Lower leg skin (tissue), 4 donors: ENCODE measurements at regions not wholly inside any gene's neighbourhood (a gene's known extent, or its start where the extent isn't known, plus 50 kb on each side); places are given as distances from the start of the nearest gene placed in this dataset.

Source experiments
- DNase-seq, 2 donors: peaks; one replicate each; pipeline ENCODE4 v3.0.0-alpha.2; 2019; ENCODE audit warnings: low spot score in 2 of 2
- H3K4me3 ChIP-seq: fragments of 200-600 bp; sonication (generic); 2 replicates; pipeline ENCODE4 v1.5.1; 2017; ENCODE audit warnings: mild to moderate bottlenecking, low read depth; ENCODE audit not compliant: poor library complexity, severe bottlenecking
- CTCF ChIP-seq, 3 donors: fragments of 450-650 bp; IDR thresholded peaks; one replicate each; pipeline ENCODE4 v1.5.1; 2016; ENCODE audit warnings: antibody characterized with exemption in 3 of 3, mild to moderate bottlenecking in 3 of 3, moderate library complexity in 2 of 3
- POLR2A ChIP-seq, 2 donors: fragments of 450-650 bp; IDR thresholded peaks; one replicate each; pipeline ENCODE4 v1.6.1; 2016 to 2017; ENCODE audit warnings: antibody characterized with exemption in 2 of 2, mild to moderate bottlenecking in 1 of 2, moderate library complexity in 1 of 2
- WGBS, 2 donors: methylation state at CpG; one replicate each; pipeline ENCODE4 v1.1.5; 2018; 5-methylcytosine and 5-hydroxymethylcytosine counted together
- intact Hi-C: fragments of 100-400 bp; cut with DNase I; formaldehyde crosslinking; loops from one replicate; pipeline ENCODE4 v1.15.0; 2023; ENCODE audit warnings: low total_unique reads

GRCh38 chr18:38006541-38006940, 440.9 kb upstream of the CELF4 start:
- TF ChIP-seq CTCF (IDR thresholded peaks at IDR 0.05) = no peak
- TF ChIP-seq POLR2A (IDR thresholded peaks at IDR 0.05) = no peak
- intact Hi-C loops = no loop called here
- whole genome bisulfite sequencing, 2 donors = 26 to 30% methylated on average over 2 of the region's 2 CpGs
- no peak overlapping the region for H3K4me3 ChIP-seq
- DNase-seq = no peak

- H3K4me3 ChIP-seq = no peak overlapping the region
- intact Hi-C loops = no loop called here
- 59 to 63% methylated on average over 1 of the region's 1 CpG for WGBS, 2 donors
- TF ChIP-seq POLR2A (IDR thresholded peaks at IDR 0.05) (no peak), CTCF (IDR thresholded peaks at IDR 0.05) (no peak)
- no peak for DNase-seq
These were observed 432.1 kb upstream of the CELF4 start for GRCh38 chr18:37997695-37998094.

- DNase-seq = no peak
- no peak for TF ChIP-seq POLR2A (IDR thresholded peaks at IDR 0.05)
- TF ChIP-seq CTCF (IDR thresholded peaks at IDR 0.05) = no peak
- WGBS, 2 donors = 89 to 91% methylated on average over 5 of the region's 5 CpGs
- H3K4me3 ChIP-seq = no peak overlapping the region
- intact Hi-C loops = no loop called here
These were observed 422.3 kb upstream of the CELF4 start for GRCh38 chr18:37987901-37988300.

GRCh38 chr18:37986665-37987064, 421.1 kb upstream of the CELF4 start:
- no peak for DNase-seq
- H3K4me3 ChIP-seq = no peak overlapping the region
- intact Hi-C loops = no loop called here
- TF ChIP-seq CTCF (IDR thresholded peaks at IDR 0.05) (no peak), POLR2A (IDR thresholded peaks at IDR 0.05) (no peak)
- 48 to 61% methylated on average over 4 of the region's 4 CpGs for WGBS, 2 donors

- 57 to 60% methylated on average over 5 of the region's 5 CpGs for WGBS, 2 donors
- no peak for DNase-seq
These were observed 419.5 kb upstream of the CELF4 start for GRCh38 chr18:37985126-37985525.

More at GRCh38 chr18:37985126-37985525, 419.5 kb upstream of the CELF4 start:
- TF ChIP-seq CTCF (IDR thresholded peaks at IDR 0.05) = no peak
- TF ChIP-seq POLR2A (IDR thresholded peaks at IDR 0.05) = no peak
- intact Hi-C loops = no loop called here
- H3K4me3 ChIP-seq = no peak overlapping the region
